Panc1 (cell line): ENCODE measurements at regions not wholly inside any gene's neighbourhood (a gene's known extent, or its start where the extent isn't known, plus 50 kb on each side); places are given as distances from the start of the nearest gene placed in this dataset.

Experiments used
- ATAC-seq: fragments of 200-7000 bp; cut with Tn5 transposase; 2 replicates; pipeline ENCODE4 v1.9.1; 2020; ENCODE audit warnings: mild to moderate bottlenecking, moderate library complexity
- BruUV-seq: library from RNA; stranded (reverse); fragments of 400-500 nt; replicated peaks from 2 replicates; lab custom pipeline; 2021; lab: Mats Ljungman, UMichigan
- CTCF ChIA-PET: fragments of 300-600 bp; sonication (Branson Sonifier 250); formaldehyde crosslinking; loops from one replicate; lab custom pipeline; 2022; ENCODE audit warnings: antibody characterized with exemption; lab: Charles Lee
- POLR2A ChIA-PET: fragments of 300-600 bp; sonication (Branson Sonifier 250); formaldehyde crosslinking; loops from one replicate; lab custom pipeline; 2022; ENCODE audit warnings: antibody characterized with exemption; lab: Charles Lee
- DNase-seq: peaks from one replicate; pipeline ENCODE4 v3.0.0-alpha.2; 2010; ENCODE audit warnings: low read depth, low spot score
- H3K27ac ChIP-seq: 2 replicates; pipeline ENCODE4 v1.5.1; 2011; ENCODE audit warnings: mild to moderate bottlenecking, low read length, inconsistent platforms
- H3K27me3 ChIP-seq: fragments of 200-500 bp; sonication (Bioruptor generic); 2 replicates; pipeline ENCODE4 v1.6.0; 2014; ENCODE audit warnings: low read length, inconsistent platforms; ENCODE audit not compliant: control insufficient read depth, insufficient read depth
- H3K36me3 ChIP-seq: fragments of 200-500 bp; sonication (Bioruptor generic); 2 replicates; pipeline ENCODE4 v1.5.1; 2014; ENCODE audit warnings: inconsistent platforms, mild to moderate bottlenecking, low read length, moderate library complexity; ENCODE audit not compliant: control insufficient read depth, insufficient read depth
- H3K4me1 ChIP-seq: 2 replicates; pipeline ENCODE4 v1.5.1; 2011; ENCODE audit warnings: inconsistent platforms, mild to moderate bottlenecking, low read length, moderate library complexity; ENCODE audit not compliant: control insufficient read depth, insufficient read depth
- H3K4me3 ChIP-seq, 2 experiments: 2 replicates each; pipeline ENCODE4 v1.5.1; 2011 to 2012; ENCODE audit warnings: low read depth in 2 of 2, low read length in 2 of 2, mild to moderate bottlenecking in 2 of 2, inconsistent platforms in 1 of 2, moderate library complexity in 1 of 2
- H3K9me3 ChIP-seq: fragments of 200-500 bp; sonication (Bioruptor generic); 2 replicates; pipeline ENCODE4 v1.5.1; 2014; ENCODE audit warnings: low read depth, mild to moderate bottlenecking, inconsistent platforms, low read length, moderate library complexity; ENCODE audit not compliant: control insufficient read depth, insufficient read depth
- CTCF ChIP-seq: fragments of 450-650 bp; IDR thresholded peaks from 2 replicates; pipeline ENCODE4 v1.5.1; 2017; ENCODE audit warnings: mild to moderate bottlenecking
- POLR2AphosphoS5 ChIP-seq: IDR thresholded peaks from 2 replicates; pipeline ENCODE4 v1.6.1; 2012; ENCODE audit warnings: mild to moderate bottlenecking, low read depth, low read length, moderate library complexity
- SIN3A ChIP-seq: IDR thresholded peaks from 2 replicates; pipeline ENCODE4 v1.6.1; 2012; ENCODE audit warnings: low read depth, mild to moderate bottlenecking, low read length, moderate library complexity, borderline replicate concordance; ENCODE audit not compliant: insufficient read depth
- TCF7L2 ChIP-seq: IDR thresholded peaks from 2 replicates; pipeline ENCODE4 v1.6.1; 2011; ENCODE audit warnings: mild to moderate bottlenecking, low read depth, low read length, inconsistent platforms
- in situ Hi-C: cut with HindIII; loops from 2 replicates; pipeline ENCODE4 v1.10.0; 2016; ENCODE audit warnings: low sequenced_read_pairs, low pct_unique_long_range_greater_than_20kb
- intact Hi-C: fragments of 100-400 bp; cut with micrococcal nuclease; formaldehyde crosslinking; loops from one replicate; pipeline ENCODE4 v1.10.0; 2022; ENCODE audit not compliant: unreplicated experiment
- TF ChIP-seq, protein P1 (sequence below), 2 experiments: IDR thresholded peaks; 2 replicates each; pipeline ENCODE4 v1.6.1; 2011 to 2012; ENCODE audit warnings: low read depth in 2 of 2, control low read depth in 1 of 2, low read length in 1 of 2, mild to moderate bottlenecking in 1 of 2, moderate library complexity in 1 of 2; ENCODE audit not compliant: insufficient read depth in 1 of 2

GRCh38 chr14:53663709-53664108 is 292.9 kb downstream of the BMP4 start:
- Histone ChIP-seq H3K4me1 (no peaks in the 10 kb centered on the region), H3K9me3 (no peaks in the 10 kb centered on the region), H3K27me3 (no peaks in the 10 kb centered on the region), H3K4me3 (no peak overlapping the region), H3K36me3 (no peaks in the 10 kb centered on the region), H3K27ac (no peak overlapping the region)
- TF ChIP-seq, protein P1, sequence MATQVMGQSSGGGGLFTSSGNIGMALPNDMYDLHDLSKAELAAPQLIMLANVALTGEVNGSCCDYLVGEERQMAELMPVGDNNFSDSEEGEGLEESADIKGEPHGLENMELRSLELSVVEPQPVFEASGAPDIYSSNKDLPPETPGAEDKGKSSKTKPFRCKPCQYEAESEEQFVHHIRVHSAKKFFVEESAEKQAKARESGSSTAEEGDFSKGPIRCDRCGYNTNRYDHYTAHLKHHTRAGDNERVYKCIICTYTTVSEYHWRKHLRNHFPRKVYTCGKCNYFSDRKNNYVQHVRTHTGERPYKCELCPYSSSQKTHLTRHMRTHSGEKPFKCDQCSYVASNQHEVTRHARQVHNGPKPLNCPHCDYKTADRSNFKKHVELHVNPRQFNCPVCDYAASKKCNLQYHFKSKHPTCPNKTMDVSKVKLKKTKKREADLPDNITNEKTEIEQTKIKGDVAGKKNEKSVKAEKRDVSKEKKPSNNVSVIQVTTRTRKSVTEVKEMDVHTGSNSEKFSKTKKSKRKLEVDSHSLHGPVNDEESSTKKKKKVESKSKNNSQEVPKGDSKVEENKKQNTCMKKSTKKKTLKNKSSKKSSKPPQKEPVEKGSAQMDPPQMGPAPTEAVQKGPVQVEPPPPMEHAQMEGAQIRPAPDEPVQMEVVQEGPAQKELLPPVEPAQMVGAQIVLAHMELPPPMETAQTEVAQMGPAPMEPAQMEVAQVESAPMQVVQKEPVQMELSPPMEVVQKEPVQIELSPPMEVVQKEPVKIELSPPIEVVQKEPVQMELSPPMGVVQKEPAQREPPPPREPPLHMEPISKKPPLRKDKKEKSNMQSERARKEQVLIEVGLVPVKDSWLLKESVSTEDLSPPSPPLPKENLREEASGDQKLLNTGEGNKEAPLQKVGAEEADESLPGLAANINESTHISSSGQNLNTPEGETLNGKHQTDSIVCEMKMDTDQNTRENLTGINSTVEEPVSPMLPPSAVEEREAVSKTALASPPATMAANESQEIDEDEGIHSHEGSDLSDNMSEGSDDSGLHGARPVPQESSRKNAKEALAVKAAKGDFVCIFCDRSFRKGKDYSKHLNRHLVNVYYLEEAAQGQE (IDR thresholded peaks at IDR 0.05; ENCODE audit: insufficient read depth in 1 of 2, low read depth in 2 of 2, low read length in 1 of 2) = no peak
- TF ChIP-seq SIN3A (no peak), TCF7L2 (no peak), POLR2AphosphoS5 (no peak), CTCF (no peak)
- CTCF ChIA-PET = no interaction called here
- no peak for DNase-seq
- intact Hi-C loops (no loop called here), in situ Hi-C loops (no loop called here)
- POLR2A ChIA-PET = no interaction called here
- BruUV-seq = no TSS peak
- no peak for ATAC-seq

DNA sequence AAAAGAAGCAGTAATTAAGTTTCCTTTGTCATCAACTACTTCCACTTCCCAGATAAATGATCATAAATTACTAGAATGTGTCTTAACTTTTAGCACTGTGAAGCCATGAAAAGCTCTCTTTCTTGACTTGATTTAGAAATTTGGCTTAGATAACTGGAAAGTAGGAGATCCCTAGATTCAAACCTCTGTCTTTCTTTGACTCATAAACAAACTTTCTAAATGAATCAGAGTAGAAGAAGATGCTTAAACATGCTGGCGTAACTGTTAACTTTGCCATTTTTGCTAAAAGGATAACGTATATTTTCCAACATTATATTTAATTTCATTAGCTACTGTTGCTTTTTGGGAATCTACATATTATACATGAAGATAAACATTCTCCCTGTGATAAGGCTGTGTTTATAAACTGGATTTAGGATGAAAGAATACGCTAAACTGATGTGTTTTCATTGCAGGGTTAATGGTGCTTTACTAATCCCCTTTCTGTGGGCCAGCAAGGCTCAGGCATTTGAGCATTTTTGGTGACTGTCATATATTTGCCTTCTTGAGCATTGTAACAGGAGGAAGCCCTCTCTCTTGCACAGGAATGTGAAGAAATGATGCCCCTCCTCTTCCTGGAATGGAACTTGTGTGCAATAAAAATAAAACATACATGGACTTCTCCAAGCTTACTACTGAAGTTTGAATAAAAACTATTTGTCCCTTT is 301.4 kb downstream of the BMP4 start:
- Histone ChIP-seq H3K4me1 (no peaks in the 10 kb centered on the region), H3K27ac (no peak overlapping the region), H3K4me3 (no peak overlapping the region), H3K9me3 (no peaks in the 10 kb centered on the region), H3K27me3 (no peaks in the 10 kb centered on the region), H3K36me3 (no peaks in the 10 kb centered on the region)
- no peak for TF ChIP-seq SIN3A
- no peak for TF ChIP-seq CTCF
- ChIA-PET POLR2A (no interaction called here), CTCF (no interaction called here)
- ATAC-seq (no peak), DNase-seq (no peak)
- no TSS peak for BruUV-seq
- intact Hi-C loops (no loop called here), in situ Hi-C loops (no loop called here)
